ENCODE measurements at regions not wholly inside any gene's neighbourhood (a gene's known extent, or its start where the extent isn't known, plus 50 kb on each side); places are given as distances from the start of the nearest gene placed in this dataset.
"Not testable (repeated sequence)": the region's sequence is repeated elsewhere in the genome, so short reads cannot be mapped to it uniquely, and the experiment has no call there.

DNA sequence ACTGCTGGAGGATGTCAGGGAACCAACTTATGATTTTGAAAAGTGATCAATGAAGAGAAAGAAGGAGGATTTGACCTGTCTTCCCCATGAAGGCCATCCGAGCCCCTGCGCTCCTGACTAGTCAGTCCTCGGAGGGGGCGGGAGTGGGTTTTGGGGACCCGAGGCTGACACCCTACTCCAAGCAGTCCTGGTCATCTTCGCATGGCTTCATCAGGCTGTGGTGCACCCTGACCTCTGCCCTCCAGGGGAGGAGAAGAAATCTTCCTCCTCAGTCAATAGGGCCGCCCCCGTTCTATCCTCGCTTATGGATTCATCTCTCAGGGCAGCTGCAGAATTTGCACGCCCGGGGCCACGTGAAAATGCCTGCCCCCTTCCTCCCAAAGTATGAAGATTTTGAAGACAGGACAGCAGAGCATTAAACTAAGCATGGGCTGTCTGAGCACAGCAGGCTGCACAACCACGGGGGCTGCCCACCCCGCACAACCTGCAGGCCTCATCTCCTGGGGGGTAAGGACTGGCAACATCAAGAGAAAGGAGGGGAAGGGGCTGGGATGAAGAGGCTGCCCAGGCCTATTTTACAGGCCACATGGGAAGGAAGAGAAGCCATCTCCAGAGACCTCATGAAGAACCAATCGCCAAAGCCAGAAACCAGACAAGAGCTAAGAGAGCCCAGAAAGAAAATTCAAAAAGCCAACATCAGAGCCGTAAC, 138.1 kb upstream of the PHACTR3 start:
- DNase-seq = no peak

GRCh38 chr20:59468831-59469230, 135.5 kb upstream of the PHACTR3 start:
- DNase-seq = no peak

DNA sequence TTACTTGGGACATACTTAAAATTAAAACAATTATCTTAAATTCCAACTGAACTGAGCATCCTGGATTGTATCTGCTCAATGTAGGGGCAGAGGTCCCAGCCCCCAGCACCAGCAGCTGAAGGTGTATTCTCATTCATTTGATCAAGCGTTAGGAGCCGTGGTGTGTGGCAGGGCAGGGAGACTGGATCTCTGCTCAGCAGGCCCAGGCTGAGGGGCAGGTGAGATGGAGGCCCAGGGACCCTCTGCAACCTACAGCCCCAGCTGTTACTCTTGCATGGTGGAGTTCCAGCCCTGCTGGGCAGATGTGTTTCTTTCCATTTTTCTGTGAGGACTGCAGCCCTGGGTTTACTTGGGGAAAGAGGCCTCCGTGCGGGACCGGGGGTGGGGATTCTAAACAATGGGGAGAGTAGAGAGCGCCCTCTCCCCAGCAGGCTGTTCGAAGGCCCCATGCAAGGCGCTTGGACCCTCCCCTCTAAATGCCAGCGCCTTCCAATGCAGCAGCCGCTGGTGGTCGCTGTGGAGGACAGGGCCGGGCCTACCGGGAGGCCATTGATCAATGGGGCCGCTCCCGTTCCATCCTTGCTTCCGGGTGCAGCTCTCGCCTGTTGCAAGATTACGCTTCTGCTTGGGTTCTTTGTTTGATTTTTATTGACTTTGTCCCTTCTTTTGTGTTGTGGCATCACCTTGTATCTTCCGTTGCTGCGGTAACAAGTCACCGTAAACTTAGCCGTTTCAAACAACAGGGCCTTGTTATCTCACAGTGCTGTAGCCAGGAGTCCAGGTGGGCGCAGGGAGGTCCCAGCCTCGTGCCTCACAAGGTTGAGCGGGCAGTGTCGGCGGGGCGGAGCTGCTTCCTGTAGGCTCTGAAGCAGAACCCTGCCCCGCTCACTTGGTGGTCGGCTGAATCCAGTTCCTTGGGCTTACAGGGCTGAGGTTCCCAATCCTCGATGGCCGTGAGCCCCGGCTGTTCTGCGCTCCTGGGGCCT, 134.8 kb upstream of the PHACTR3 start:
- DNase-seq = no peak

DNA sequence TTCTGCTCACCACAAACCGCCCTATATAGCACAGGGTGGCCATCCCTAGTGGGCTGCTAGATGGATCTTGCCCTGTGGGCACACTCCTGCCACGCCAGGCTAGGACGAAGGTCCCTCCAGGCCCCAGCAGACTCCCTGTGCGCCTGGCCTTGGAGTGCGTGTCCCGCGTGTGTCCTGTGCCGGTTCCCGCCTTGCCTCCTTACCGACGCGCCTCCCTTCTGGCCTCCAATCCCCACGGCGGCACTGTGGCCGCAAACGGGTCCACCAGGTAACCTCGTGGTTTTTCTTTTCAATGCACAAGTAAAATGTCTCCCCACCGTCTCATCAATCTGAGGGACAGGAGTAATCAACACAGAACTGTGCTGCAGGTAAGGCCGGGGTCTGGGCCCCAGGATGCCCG, 133.8 kb upstream of the PHACTR3 start:
- DNase-seq = no peak

DNA sequence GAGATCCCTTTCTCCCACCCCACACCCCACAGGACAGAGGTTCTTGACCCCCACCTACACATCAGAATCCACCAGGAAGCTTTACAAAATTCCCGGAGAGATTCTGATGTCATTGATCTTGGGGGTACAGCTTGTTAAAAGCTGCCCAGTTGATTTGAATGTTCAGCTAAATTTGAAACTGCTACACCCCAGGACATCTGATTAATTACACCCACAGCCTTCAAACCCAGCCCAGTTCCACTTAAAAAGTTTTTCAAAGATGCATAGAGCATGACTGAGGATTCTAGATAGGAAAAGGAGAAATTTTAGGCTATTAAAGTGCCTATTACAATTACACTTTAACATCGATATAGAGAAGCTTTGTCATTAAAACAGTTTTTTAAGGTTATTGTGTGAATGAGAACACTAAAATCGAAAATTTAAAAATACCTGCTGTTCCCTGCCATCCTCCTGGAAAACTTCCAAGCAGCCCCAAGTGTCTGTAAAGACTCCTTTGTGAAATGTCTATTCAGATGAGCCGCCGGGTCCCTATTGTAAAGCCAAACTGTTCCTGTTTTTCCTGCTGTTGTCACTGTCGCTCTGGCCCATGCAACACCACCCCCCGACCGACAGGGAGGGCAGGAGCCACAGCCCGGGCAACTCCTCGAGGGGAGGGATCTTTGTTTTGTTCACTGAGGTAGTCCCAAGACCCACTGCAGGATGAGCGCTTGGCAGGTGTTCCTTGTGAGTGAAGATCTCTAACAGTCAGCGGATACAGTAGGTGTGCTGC, 132.5 kb upstream of the PHACTR3 start:
- no peak for DNase-seq

DNA sequence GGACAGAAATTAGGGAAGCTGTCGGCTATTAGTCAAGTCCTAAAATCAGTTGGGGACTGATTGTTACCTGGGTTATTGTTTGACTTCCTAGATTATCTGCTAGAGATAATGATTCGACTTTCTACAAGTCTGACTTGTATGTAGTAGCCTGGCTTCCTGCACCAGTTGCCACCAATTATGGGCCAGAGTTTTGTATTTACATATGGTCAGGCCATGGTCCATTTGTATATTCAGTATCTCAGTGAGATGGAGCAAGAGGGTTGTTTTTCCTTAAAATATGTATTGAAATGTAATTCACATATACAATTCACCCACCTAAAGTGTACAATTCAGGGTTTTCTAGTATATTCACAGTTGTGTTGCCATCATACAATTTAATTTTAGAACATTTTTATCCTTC, 130.6 kb upstream of the PHACTR3 start:
- DNase-seq = no peak

GRCh38 chr20:59481067-59481466, 123.3 kb upstream of the PHACTR3 start:
- no peak for DNase-seq

GRCh38 chr20:59481477-59482018, 122.8 kb upstream of the PHACTR3 start:
- no peak for DNase-seq

DNA sequence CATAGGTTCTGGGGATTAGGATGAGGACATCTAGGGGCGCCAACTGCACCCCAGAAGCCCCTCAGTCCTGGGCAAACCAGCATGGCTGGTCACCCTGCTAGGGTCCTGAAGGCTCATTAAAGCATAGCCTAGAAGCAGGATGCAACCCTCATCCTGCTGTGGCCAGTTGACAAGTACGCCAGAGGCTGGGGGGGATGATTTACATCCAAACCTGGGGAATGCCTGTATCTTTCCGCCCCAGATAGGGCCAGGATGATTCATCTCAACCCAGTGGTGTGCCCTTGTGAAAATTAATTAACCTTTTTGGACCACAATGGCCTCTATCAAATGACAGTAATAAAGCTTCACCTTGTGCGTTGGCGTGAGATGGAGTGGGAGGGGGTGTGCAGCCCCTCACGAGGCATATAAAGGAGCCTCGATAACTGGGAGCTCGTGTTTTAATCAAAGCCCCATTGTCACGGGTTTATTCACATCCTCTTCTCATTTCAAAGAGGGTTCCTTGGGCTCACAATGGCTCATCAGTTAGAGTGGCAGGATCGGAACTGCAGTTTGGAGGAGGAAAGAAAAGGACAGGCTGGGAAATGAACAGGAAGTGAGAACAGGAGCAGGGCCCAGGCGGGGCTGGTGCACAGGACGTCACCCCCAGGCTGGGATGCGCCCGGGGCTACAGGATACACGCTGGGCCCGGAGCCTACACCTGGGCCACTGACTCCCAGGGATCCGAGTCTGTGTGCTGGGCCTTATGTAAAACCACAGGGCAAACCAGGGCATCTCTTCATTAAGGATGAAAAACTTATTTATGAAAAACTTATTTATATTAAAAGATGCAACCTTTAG, 121.8 kb upstream of the PHACTR3 start:
- no peak for DNase-seq

DNA sequence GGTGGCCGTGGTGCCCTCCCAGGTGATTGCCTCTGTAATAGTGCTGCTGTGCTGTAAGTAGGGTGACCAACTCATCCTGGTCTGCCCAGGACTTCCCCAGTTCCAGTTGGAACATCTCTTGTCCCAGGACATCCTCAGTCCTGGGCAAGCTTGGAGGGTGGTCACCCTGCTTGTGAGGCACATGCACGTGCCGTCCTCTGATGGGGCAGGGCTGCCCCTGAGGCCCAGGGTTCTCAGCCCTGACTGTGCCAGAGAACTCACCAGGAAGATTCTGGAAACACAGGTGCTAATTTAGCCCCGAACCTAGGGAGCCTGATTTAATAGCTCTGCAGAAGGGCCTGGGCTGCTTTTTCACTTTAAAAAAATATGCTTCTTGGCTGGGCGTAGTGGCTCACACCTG, 120.9 kb upstream of the PHACTR3 start:
- no peak for DNase-seq

GRCh38 chr20:59484228-59484627, 120.1 kb upstream of the PHACTR3 start:
- no peak for DNase-seq

DNA sequence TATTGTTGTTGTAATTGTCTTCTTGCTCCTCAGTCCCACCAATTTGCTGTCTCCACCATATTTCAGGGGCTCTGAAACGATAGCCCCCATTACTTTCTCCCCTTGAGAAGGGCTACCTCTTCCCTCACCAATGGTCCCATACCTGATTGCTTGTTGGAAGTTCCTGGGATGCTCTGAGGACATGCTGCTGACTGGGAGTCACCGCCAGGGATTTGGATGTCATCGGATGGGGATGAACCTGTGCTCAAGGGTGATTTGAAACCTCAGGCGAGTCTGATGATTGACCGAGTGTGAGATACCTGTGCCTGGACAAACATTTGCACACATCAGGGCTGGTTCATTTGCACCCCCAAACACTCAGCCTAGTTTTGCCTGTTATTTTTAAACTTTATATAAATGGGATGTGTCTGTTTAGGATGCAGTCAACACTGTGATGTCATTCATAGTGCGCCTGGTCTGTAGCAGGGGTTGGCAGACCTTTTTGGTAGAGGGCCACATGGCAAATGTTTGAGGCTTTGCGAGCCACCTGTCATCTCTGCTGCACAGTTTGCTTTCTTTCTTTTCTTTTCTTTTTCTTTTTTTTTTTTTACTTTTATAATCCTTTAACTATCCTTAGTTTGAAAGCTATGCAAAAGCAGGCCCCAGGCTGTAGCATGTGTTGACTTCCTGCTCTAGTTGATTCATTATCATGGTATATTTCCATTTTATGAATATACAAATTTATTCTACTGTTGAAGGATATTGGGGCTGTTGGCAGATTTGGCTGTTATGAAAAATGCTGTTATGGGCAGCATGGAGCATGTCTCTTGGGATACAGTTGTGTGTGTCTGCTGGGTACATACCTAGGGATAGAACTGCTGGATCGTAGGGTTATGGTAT, 118.5 kb upstream of the PHACTR3 start:
- no peak for DNase-seq

- not testable (repeated sequence) for DNase-seq
Observed at GRCh38 chr20:59488459-59488858, 115.9 kb upstream of the PHACTR3 start.

- not testable (repeated sequence) for DNase-seq
Observed at GRCh38 chr20:59490196-59491004, 113.9 kb upstream of the PHACTR3 start.

- DNase-seq = no peak
Observed at GRCh38 chr20:59491884-59492283, 112.5 kb upstream of the PHACTR3 start.

DNA sequence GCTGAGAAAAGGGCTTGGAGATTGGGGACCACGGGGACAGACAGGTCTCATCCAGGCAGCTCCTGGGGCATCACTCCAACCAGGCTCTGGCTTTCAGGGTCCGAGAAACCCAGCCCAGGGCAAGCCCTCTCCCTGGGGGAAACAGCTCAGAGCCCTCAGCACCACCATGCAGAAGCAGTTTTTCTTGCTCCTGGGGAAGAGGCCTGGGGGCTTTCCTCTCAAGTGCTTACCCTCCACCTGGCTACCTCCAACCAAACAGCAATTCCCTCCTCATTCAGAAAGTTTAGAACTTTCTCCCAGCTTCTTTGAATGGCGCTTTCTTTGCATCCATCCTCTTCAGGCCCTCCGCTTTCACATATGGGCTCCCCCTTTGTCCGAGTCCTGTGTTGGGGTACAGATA, 110.4 kb upstream of the PHACTR3 start:
- no peak for DNase-seq

- no peak for DNase-seq
Observed at GRCh38 chr20:59495166-59495565, 109.2 kb upstream of the PHACTR3 start.

DNA sequence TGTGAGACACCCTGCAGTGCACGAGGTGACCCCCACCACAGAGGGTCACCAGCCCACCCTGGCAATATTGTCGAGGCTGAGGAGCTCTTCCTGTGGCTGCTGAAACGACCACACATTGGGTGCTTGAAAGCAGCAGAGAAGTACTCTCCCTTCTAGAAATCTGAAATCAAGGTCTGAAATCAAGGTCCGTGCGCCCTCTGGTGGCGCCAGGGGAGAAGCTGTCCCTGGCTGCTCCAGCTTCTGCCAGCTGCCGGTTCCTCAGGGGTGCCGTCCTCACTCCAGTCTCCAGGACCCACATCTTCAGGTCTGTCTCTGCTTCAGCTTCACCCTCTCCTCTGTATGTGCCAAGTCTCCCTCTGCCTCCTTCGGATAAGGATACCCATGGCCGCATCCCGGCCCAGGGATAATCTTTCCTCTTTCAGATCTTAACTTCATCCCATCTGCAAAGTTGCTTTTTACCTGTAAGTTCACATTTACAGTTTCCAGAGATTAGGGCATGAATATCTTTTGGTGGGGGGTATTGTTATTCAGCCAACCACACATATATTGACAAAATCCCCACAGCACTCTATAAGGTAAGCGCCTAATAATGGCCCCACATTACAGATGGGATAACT, 108.3 kb upstream of the PHACTR3 start:
- DNase-seq = peak; percentile 48

GRCh38 chr20:59498291-59498690, 106.0 kb upstream of the PHACTR3 start:
- DNase-seq = no peak

DNA sequence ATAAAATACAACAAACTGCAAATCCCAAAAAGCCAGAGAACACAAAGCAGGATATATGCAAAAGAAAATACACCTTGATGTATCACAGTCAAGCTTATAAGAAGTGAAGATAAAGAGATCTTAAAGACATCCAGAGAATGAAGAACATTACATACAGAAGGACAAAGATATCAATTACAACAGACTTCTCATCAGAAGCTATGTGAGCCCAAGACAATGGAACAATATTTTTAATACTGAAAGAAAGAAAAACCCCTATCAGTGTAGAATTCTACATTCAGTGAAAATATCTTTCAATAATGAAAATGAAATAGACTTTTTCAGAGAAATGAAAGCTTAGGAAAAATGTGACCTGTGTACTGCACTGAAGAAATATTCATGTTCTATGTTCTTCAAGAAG, 104.5 kb upstream of the PHACTR3 start:
- no peak for DNase-seq

All from NCI-H1417 treated with DMSO at 0.1 percent for 48 hours (cell line).